Cardiac muscle cell (in vitro differentiated cells and primary cell): ENCODE measurements at regions not wholly inside any gene's neighbourhood (a gene's known extent, or its start where the extent isn't known, plus 50 kb on each side); places are given as distances from the start of the nearest gene placed in this dataset.

Experiments
- DNase-seq, 2 donors: peaks; one replicate each; pipeline versions ENCODE4 v3.0.0 to v3.0.0-alpha.2; 2010 to 2017; ENCODE audit warnings: low read depth in 1 of 2, low spot score in 1 of 2
- H3K27ac ChIP-seq: fragments of 200-600 bp; sonication (generic); 2 replicates; pipeline ENCODE4 v1.5.1; 2016
- H3K27me3 ChIP-seq: fragments of 200-600 bp; sonication (generic); 2 replicates; pipeline ENCODE4 v1.6.0; 2016; ENCODE audit warnings: control low read depth
- H3K36me3 ChIP-seq: fragments of 200-600 bp; sonication (generic); 2 replicates; pipeline ENCODE4 v1.5.1; 2016; ENCODE audit warnings: control low read depth
- H3K4me1 ChIP-seq: fragments of 200-600 bp; sonication (generic); 2 replicates; pipeline ENCODE4 v1.8.1; 2017; ENCODE audit warnings: low read depth, mild to moderate bottlenecking, mixed run types
- H3K4me3 ChIP-seq: fragments of 200-600 bp; sonication (generic); 2 replicates; pipeline ENCODE4 v1.5.1; 2016; ENCODE audit warnings: mild to moderate bottlenecking
- H3K9me3 ChIP-seq: fragments of 200-600 bp; sonication (generic); 2 replicates; pipeline ENCODE4 v1.5.1; 2017; ENCODE audit warnings: low read depth, mild to moderate bottlenecking, control low read depth
- TF ChIP-seq, protein P1 (sequence below): IDR thresholded peaks from 2 replicates; pipeline ENCODE4 v1.5.1; 2012; ENCODE audit warnings: low read depth, mild to moderate bottlenecking, low read length

DNA sequence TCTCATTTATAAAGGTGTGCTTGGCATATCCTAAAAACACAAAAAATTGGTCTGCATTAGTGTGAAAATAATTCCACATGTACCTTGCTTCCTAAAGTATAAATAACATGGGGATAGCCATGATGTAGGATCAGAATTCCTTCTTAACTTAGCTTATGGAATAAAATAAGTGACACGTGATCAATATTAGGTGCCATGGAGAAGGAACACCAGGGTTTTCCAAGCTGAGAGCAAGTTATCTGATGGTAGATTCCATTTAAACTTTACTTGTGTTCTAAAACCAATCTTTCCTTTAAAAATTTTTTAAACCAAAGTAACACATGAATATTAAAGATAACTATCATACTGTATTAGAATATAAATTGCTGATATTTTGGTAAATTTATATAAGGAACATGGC is 300.5 kb downstream of the ZPLD1 start:
- DNase-seq: no peak
- Histone ChIP-seq H3K9me3 (no peaks in the 10 kb centered on the region), H3K27me3 (no peaks in the 10 kb centered on the region), H3K27ac (no peak overlapping the region), H3K4me3 (no peak overlapping the region), H3K4me1 (no peaks in the 10 kb centered on the region), H3K36me3 (no peaks in the 10 kb centered on the region)
- TF ChIP-seq, protein P1, sequence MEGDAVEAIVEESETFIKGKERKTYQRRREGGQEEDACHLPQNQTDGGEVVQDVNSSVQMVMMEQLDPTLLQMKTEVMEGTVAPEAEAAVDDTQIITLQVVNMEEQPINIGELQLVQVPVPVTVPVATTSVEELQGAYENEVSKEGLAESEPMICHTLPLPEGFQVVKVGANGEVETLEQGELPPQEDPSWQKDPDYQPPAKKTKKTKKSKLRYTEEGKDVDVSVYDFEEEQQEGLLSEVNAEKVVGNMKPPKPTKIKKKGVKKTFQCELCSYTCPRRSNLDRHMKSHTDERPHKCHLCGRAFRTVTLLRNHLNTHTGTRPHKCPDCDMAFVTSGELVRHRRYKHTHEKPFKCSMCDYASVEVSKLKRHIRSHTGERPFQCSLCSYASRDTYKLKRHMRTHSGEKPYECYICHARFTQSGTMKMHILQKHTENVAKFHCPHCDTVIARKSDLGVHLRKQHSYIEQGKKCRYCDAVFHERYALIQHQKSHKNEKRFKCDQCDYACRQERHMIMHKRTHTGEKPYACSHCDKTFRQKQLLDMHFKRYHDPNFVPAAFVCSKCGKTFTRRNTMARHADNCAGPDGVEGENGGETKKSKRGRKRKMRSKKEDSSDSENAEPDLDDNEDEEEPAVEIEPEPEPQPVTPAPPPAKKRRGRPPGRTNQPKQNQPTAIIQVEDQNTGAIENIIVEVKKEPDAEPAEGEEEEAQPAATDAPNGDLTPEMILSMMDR: no peak

- TF ChIP-seq, protein P1: no peak
- no peak for DNase-seq
Observed at GRCh38 chr3:102736288-102736974, 301.6 kb downstream of the ZPLD1 start.

DNA sequence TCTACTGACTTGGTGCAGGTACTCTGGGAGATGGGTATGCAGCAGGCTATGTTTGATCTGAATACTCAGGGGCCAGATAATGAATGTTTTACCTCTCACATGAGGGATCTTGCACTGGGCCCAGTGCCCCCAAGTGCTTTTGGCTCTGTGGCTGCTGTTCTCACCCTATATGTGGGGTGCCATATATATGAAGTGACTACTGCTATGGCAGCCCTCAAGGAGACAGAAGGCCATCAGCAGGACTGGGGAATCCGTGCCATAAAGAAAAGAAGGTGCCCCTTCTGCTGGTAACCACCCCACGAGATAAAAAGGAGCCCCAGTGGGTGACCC is 302.1 kb downstream of the ZPLD1 start:
- TF ChIP-seq, protein P1: no peak
- H3K27ac ChIP-seq: no peak overlapping the region
- H3K27me3 ChIP-seq: no peaks in the 10 kb centered on the region
- no peaks in the 10 kb centered on the region for H3K4me1 ChIP-seq
- no peaks in the 10 kb centered on the region for H3K36me3 ChIP-seq
- H3K4me3 ChIP-seq: no peak overlapping the region
- no peak for DNase-seq
- no peaks in the 10 kb centered on the region for H3K9me3 ChIP-seq

More at GRCh38 chr3:102736288-102736974, 301.6 kb downstream of the ZPLD1 start:
- H3K27ac ChIP-seq: no peak overlapping the region
- H3K36me3 ChIP-seq: no peaks in the 10 kb centered on the region
- H3K9me3 ChIP-seq: no peaks in the 10 kb centered on the region
- H3K4me3 ChIP-seq: no peak overlapping the region
- no peaks in the 10 kb centered on the region for H3K4me1 ChIP-seq
- H3K27me3 ChIP-seq: no peaks in the 10 kb centered on the region

GRCh38 chr3:102737353-102737752 is 302.5 kb downstream of the ZPLD1 start:
- no peak overlapping the region for H3K4me3 ChIP-seq
- no peaks in the 10 kb centered on the region for H3K9me3 ChIP-seq
- H3K27me3 ChIP-seq: no peaks in the 10 kb centered on the region
- TF ChIP-seq, protein P1: no peak
- H3K4me1 ChIP-seq: no peaks in the 10 kb centered on the region
- no peak for DNase-seq
- no peaks in the 10 kb centered on the region for H3K36me3 ChIP-seq
- H3K27ac ChIP-seq: no peak overlapping the region

GRCh38 chr3:102741105-102741504 is 306.3 kb downstream of the ZPLD1 start:
- no peaks in the 10 kb centered on the region for H3K4me1 ChIP-seq
- TF ChIP-seq, protein P1: no peak
- no peaks in the 10 kb centered on the region for H3K27me3 ChIP-seq
- H3K4me3 ChIP-seq: no peak overlapping the region
- no peak overlapping the region for H3K27ac ChIP-seq
- H3K9me3 ChIP-seq: no peaks in the 10 kb centered on the region
- no peaks in the 10 kb centered on the region for H3K36me3 ChIP-seq
- DNase-seq: peak in 1 of 2 donors; percentile 48
